ENCODE measurements at regions not wholly inside any gene's neighbourhood (a gene's known extent, or its start where the extent isn't known, plus 50 kb on each side); places are given as distances from the start of the nearest gene placed in this dataset.

GRCh38 chr17:73749337-73749823, 105.1 kb upstream of the SDK2 start:
- TF ChIP-seq POLR2A (IDR thresholded peaks at IDR 0.05) = no peak
- TF ChIP-seq CTCF (IDR thresholded peaks at IDR 0.05) = no peak
- TF ChIP-seq POLR2AphosphoS5 (IDR thresholded peaks at IDR 0.05) = no peak

Data from breast epithelium (tissue), 3 donors.